H1 (cell line): ENCODE measurements at regions not wholly inside any gene's neighbourhood (a gene's known extent, or its start where the extent isn't known, plus 50 kb on each side); places are given as distances from the start of the nearest gene placed in this dataset.

ENCODE experiments used
- CTCF ChIA-PET: fragments of 300-600 bp; sonication (Branson Sonifier 250); formaldehyde crosslinking; loops from one replicate; lab custom pipeline; 2021; ENCODE audit not compliant: partially characterized antibody; lab: Charles Lee
- POLR2A ChIA-PET: fragments of 300-600 bp; sonication (Branson Sonifier 250); formaldehyde crosslinking; loops from one replicate; lab custom pipeline; 2021; ENCODE audit warnings: inconsistent platforms; ENCODE audit not compliant: partially characterized antibody; lab: Charles Lee
- DNase-seq, 2 experiments: peaks; one replicate each; pipeline versions ENCODE4 v3.0.0 to v3.0.0-alpha.2; 2010 to 2022; ENCODE audit warnings: low spot score in 2 of 2, low read depth in 1 of 2, mixed read lengths in 1 of 2
- FAIRE-seq: peaks from 2 replicates; lab custom pipeline; 2011; peaks lifted over from hg19 to GRCh38; lab: Jason Lieb, UNC
- H2AFZ ChIP-seq: 2 replicates; pipeline ENCODE4 v1.8.1; 2012; ENCODE audit warnings: low read length, inconsistent platforms
- H2AK5ac ChIP-seq: 2 replicates; pipeline ENCODE4 v1.6.1; 2013; ENCODE audit warnings: low read depth, low read length
- H2BK120ac ChIP-seq: replicated peaks from 2 replicates; pipeline ENCODE3; 2013; ENCODE audit warnings: low read depth, low read length, inconsistent platforms
- H2BK12ac ChIP-seq: 2 replicates; pipeline ENCODE4 v1.6.1; 2013; ENCODE audit warnings: low read depth, low read length
- H2BK15ac ChIP-seq: 2 replicates; pipeline ENCODE4 v1.6.1; 2013; ENCODE audit warnings: low read length
- H2BK20ac ChIP-seq: 2 replicates; pipeline ENCODE4 v1.6.1; 2013; ENCODE audit warnings: low read length
- H2BK5ac ChIP-seq: 2 replicates; pipeline ENCODE4 v1.6.1; 2013; ENCODE audit warnings: low read depth, low read length
- H3K14ac ChIP-seq: 2 replicates; pipeline ENCODE4 v1.6.1; 2013; ENCODE audit warnings: inconsistent platforms; ENCODE audit not compliant: insufficient read length
- H3K18ac ChIP-seq: 2 replicates; pipeline ENCODE4 v1.6.1; 2013; ENCODE audit warnings: low read length; ENCODE audit errors: extremely low read depth
- H3K23ac ChIP-seq: 2 replicates; pipeline ENCODE4 v1.6.1; 2013; ENCODE audit warnings: inconsistent platforms; ENCODE audit not compliant: insufficient read length
- H3K23me2 ChIP-seq: 2 replicates; pipeline ENCODE4 v1.6.1; 2013; ENCODE audit warnings: low read depth, low read length
- H3K27ac ChIP-seq: 2 replicates; pipeline ENCODE4 v1.6.1; 2011; ENCODE audit warnings: low read depth, low read length, inconsistent platforms
- H3K27me3 ChIP-seq, 4 experiments: replicated peaks in 1 of 4; 1 replicate in 1 of 4; 2 replicates in 3 of 4; pipeline versions ENCODE4 v1.6.1 to v1.8.1; 2011 to 2013; ENCODE audit warnings: low read length in 3 of 4, mild to moderate bottlenecking in 3 of 4, inconsistent platforms in 2 of 4, mixed read lengths in 2 of 4, moderate library complexity in 1 of 4; ENCODE audit not compliant: control insufficient read depth in 3 of 4, insufficient read depth in 3 of 4; ENCODE audit errors: extremely low read depth in 1 of 4
- H3K36me3 ChIP-seq, 4 experiments: 2 replicates each; pipeline versions ENCODE4 v1.6.1 to v1.8.1; 2011 to 2013; ENCODE audit warnings: mild to moderate bottlenecking in 4 of 4, low read length in 3 of 4, moderate library complexity in 2 of 4, control low read depth in 1 of 4, inconsistent platforms in 1 of 4; ENCODE audit not compliant: insufficient read depth in 4 of 4, control insufficient read depth in 2 of 4
- H3K4ac ChIP-seq: replicated peaks from 2 replicates; pipeline ENCODE3; 2013; ENCODE audit warnings: low read length, low read depth, mixed read lengths, inconsistent platforms; ENCODE audit not compliant: insufficient read length
- H3K4me1 ChIP-seq, 4 experiments: replicated peaks in 1 of 4; 1 replicate in 1 of 4; 2 replicates in 3 of 4; pipeline versions ENCODE4 v1.6.1 to v1.8.1; 2011 to 2013; ENCODE audit warnings: low read length in 3 of 4, inconsistent platforms in 2 of 4, mixed read lengths in 1 of 4; ENCODE audit not compliant: insufficient read depth in 4 of 4, control insufficient read depth in 3 of 4
- H3K4me2 ChIP-seq, 2 experiments: 2 replicates each; pipeline versions ENCODE4 v1.6.1 to v1.8.1; 2011 to 2013; ENCODE audit warnings: low read depth in 2 of 2, low read length in 2 of 2, control low read depth in 1 of 2, inconsistent platforms in 1 of 2, mild to moderate bottlenecking in 1 of 2; ENCODE audit not compliant: insufficient read depth in 1 of 2
- H3K4me3 ChIP-seq, 4 experiments: fragments of 200-600, 300-600 bp in 1 of 4; sonication (generic), shearing (Covaris generic), sonication (Bioruptor Twin) in 1 of 4; 2 replicates each; pipeline versions ENCODE4 v1.5.1 to v1.8.1; 2011 to 2016; ENCODE audit warnings: low read length in 4 of 4, low read depth in 3 of 4, control low read depth in 2 of 4, inconsistent platforms in 2 of 4, mild to moderate bottlenecking in 2 of 4, mixed read lengths in 1 of 4, moderate library complexity in 1 of 4; ENCODE audit not compliant: insufficient read depth in 2 of 4; ENCODE audit errors: extremely low read depth in 1 of 4
- H3K56ac ChIP-seq: replicated peaks from 2 replicates; pipeline ENCODE3; 2013; ENCODE audit warnings: low read depth, mild to moderate bottlenecking, mixed read lengths, low read length, inconsistent platforms; ENCODE audit not compliant: insufficient read length
- H3K79me1 ChIP-seq: 2 replicates; pipeline ENCODE4 v1.6.1; 2013; ENCODE audit warnings: low read depth, low read length, control low read depth
- H3K79me2 ChIP-seq, 2 experiments: 2 replicates each; pipeline versions ENCODE4 v1.6.1 to v1.8.1; 2012 to 2013; ENCODE audit warnings: low read length in 2 of 2, mild to moderate bottlenecking in 2 of 2, inconsistent platforms in 1 of 2; ENCODE audit not compliant: insufficient read depth in 2 of 2, control insufficient read depth in 1 of 2
- H3K9ac ChIP-seq, 4 experiments: replicated peaks in 1 of 4; 1 replicate in 1 of 4; 2 replicates in 3 of 4; pipeline versions ENCODE4 v1.6.1 to v1.8.1; 2011 to 2013; ENCODE audit warnings: low read depth in 3 of 4, low read length in 3 of 4, control low read depth in 2 of 4, mild to moderate bottlenecking in 2 of 4, moderate library complexity in 2 of 4, inconsistent platforms in 1 of 4; ENCODE audit errors: extremely low read depth in 1 of 4
- H3K9me3 ChIP-seq, 2 experiments: 2 replicates each; pipeline versions ENCODE4 v1.6.1 to v1.8.1; 2012 to 2013; ENCODE audit warnings: mild to moderate bottlenecking in 2 of 2, moderate library complexity in 2 of 2, control low read depth in 1 of 2, inconsistent platforms in 1 of 2, low read depth in 1 of 2, low read length in 1 of 2, mixed read lengths in 1 of 2; ENCODE audit not compliant: insufficient read depth in 2 of 2
- H4K20me1 ChIP-seq, 2 experiments: replicated peaks in 1 of 2; 2 replicates each; pipeline versions ENCODE3 to v1.8.1; 2011 to 2013; ENCODE audit warnings: inconsistent platforms in 2 of 2, low read length in 2 of 2, mild to moderate bottlenecking in 1 of 2; ENCODE audit not compliant: insufficient read depth in 2 of 2, control insufficient read depth in 1 of 2
- H4K5ac ChIP-seq: 2 replicates; pipeline ENCODE4 v1.6.1; 2013; ENCODE audit warnings: low read length, low read depth, mixed read lengths, inconsistent platforms; ENCODE audit not compliant: insufficient read length
- H4K8ac ChIP-seq: 2 replicates; pipeline ENCODE4 v1.8.0; 2013; ENCODE audit warnings: mild to moderate bottlenecking, moderate library complexity, low read length, inconsistent platforms; ENCODE audit not compliant: insufficient read depth; ENCODE audit errors: extremely low read depth
- H4K91ac ChIP-seq: replicated peaks from 2 replicates; pipeline ENCODE3; 2013; ENCODE audit warnings: low read length, mixed read lengths, inconsistent platforms; ENCODE audit not compliant: insufficient read length
- CEBPB ChIP-seq: IDR thresholded peaks from 2 replicates; pipeline ENCODE4 v1.6.1; 2012; ENCODE audit warnings: low read depth, low read length
- EZH2 ChIP-seq: fragments of 200-600 bp; sonication (generic); IDR thresholded peaks from 2 replicates; pipeline ENCODE4 v1.7.1; 2012; ENCODE audit warnings: low read depth, mild to moderate bottlenecking, moderate library complexity, low read length, inconsistent platforms; ENCODE audit not compliant: severe bottlenecking
- GTF2F1 ChIP-seq: IDR thresholded peaks from 2 replicates; pipeline ENCODE4 v1.6.1; 2012; ENCODE audit warnings: low read depth, low read length, improper control_type of control experiment, borderline replicate concordance
- KDM1A ChIP-seq: fragments of 200-600, 300-600 bp; sonication (generic); IDR thresholded peaks from 2 replicates; pipeline ENCODE4 v1.7.1; 2016; ENCODE audit warnings: mild to moderate bottlenecking, low read length, borderline replicate concordance
- POLR2AphosphoS5 ChIP-seq: IDR thresholded peaks from 2 replicates; pipeline ENCODE4 v1.6.1; 2011; ENCODE audit warnings: low read depth, low read length
- SIN3A ChIP-seq, 2 experiments: IDR thresholded peaks in 1 of 2; conservative IDR thresholded peaks in 1 of 2; 2 replicates each; pipeline ENCODE4 v1.6.1; 2011 to 2012; ENCODE audit warnings: low read length in 2 of 2, improper control_type of control experiment in 1 of 2, low read depth in 1 of 2, mild to moderate bottlenecking in 1 of 2
- SP1 ChIP-seq: IDR thresholded peaks from 2 replicates; pipeline ENCODE4 v1.6.1; 2011; ENCODE audit warnings: low read depth, low read length
- whole genome bisulfite sequencing, 2 experiments: shearing (Covaris generic) in 1 of 2; methylation state at CpG; one replicate each; pipeline versions ENCODE4 v1.1.6 to v1.1.7; 2013 to 2015; ENCODE audit warnings: low lambda C conversion rate in 2 of 2, mixed read lengths in 2 of 2, inconsistent platforms in 1 of 2, low coverage in 1 of 2, missing lambda C conversion rate in 1 of 2; ENCODE audit not compliant: insufficient replicate concordance in 2 of 2, insufficient coverage in 1 of 2, insufficient read length in 1 of 2; ENCODE audit errors: extremely low coverage in 1 of 2, missing lambda C conversion rate in 1 of 2; 5-methylcytosine and 5-hydroxymethylcytosine counted together
- TF ChIP-seq, protein P1 (sequence below): IDR thresholded peaks from 2 replicates; pipeline ENCODE4 v1.6.1; 2012; ENCODE audit warnings: low read length, inconsistent platforms

DNA sequence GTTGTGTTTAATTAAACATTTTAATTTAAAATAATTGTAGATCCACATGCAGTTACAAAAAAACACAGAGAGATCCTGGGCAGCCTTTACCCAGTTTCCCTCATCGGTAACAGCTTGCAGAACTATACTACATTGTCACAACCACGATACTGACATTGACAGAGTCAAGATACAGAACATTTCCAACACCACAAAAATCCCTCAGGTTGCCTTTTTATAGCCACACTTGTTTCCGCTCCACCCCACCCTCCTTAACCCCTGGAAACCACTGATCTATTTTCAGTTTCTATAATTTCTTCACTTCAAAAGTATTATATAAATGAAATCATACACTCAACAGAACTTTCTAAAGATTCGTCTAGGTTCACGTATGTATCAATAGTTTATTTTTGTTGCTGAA is 458.8 kb upstream of the SOX5 start:
- Histone ChIP-seq H3K79me1 (no peaks in the 10 kb centered on the region), H3K4me2 (no peak overlapping the region), H3K79me2 (no peaks in the 10 kb centered on the region), H3K23me2 (no peaks in the 10 kb centered on the region), H4K91ac (no peak overlapping the region), H3K4ac (no peak overlapping the region)
- FAIRE-seq (no peak), DNase-seq (no peak)
- CTCF ChIA-PET, result no interaction called here
- no peak for TF ChIP-seq CEBPB
- TF ChIP-seq EZH2, result no peak
- no peak for TF ChIP-seq SP1
- TF ChIP-seq POLR2AphosphoS5, result no peak
- TF ChIP-seq, protein P1, sequence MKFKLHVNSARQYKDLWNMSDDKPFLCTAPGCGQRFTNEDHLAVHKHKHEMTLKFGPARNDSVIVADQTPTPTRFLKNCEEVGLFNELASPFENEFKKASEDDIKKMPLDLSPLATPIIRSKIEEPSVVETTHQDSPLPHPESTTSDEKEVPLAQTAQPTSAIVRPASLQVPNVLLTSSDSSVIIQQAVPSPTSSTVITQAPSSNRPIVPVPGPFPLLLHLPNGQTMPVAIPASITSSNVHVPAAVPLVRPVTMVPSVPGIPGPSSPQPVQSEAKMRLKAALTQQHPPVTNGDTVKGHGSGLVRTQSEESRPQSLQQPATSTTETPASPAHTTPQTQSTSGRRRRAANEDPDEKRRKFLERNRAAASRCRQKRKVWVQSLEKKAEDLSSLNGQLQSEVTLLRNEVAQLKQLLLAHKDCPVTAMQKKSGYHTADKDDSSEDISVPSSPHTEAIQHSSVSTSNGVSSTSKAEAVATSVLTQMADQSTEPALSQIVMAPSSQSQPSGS, result no peak
- TF ChIP-seq KDM1A, result no peak
- TF ChIP-seq SIN3A (conservative IDR thresholded peaks at IDR 0.05 in 1 of 2, IDR thresholded peaks at IDR 0.05 in 1 of 2; ENCODE audit: low read depth in 1 of 2, low read length in 2 of 2), result no peak
- TF ChIP-seq GTF2F1, result no peak
- TF ChIP-seq, all 59 proteins: peak for 0
- Histone ChIP-seq H2BK20ac (no peak overlapping the region), H2BK15ac (no peak overlapping the region), H3K27me3 (no peaks in the 10 kb centered on the region), H3K56ac (no peak overlapping the region), H3K27ac (no peak overlapping the region), H3K4me3 (no peak overlapping the region), H3K36me3 (no peaks in the 10 kb centered on the region), H2BK12ac (no peak overlapping the region), H2BK120ac (no peak overlapping the region), H3K9ac (no peak overlapping the region), H3K23ac (no peak overlapping the region), H2AFZ (no peak overlapping the region), H4K20me1 (no peaks in the 10 kb centered on the region), H3K9me3 (no peaks in the 10 kb centered on the region), H4K5ac (no peak overlapping the region), H3K4me1 (peaks cover 0 to 4% (median 0%) of the 10 kb centered on the region in 4 experiments; a peak in 2 of 7 replicates), H2AK5ac (no peak overlapping the region), H2BK5ac (no peak overlapping the region), H3K18ac (no peak overlapping the region), H4K8ac (no peak overlapping the region), H3K14ac (no peak overlapping the region)
- 94% methylated on average over 5 of the region's 5 CpGs; no CpG with 5 or more reads in 1 of the 2 experiments for WGBS, 2 experiments
- POLR2A ChIA-PET, result no interaction called here
